HL-60 (cell line): ENCODE measurements at regions not wholly inside any gene's neighbourhood (a gene's known extent, or its start where the extent isn't known, plus 50 kb on each side); places are given as distances from the start of the nearest gene placed in this dataset.

ENCODE experiments used
- CTCF ChIP-seq: IDR thresholded peaks from one replicate; pipeline ENCODE4 v1.5.1; 2011; ENCODE audit warnings: low read length, control low read depth, inconsistent platforms; ENCODE audit not compliant: insufficient read depth
- GABPA ChIP-seq: IDR thresholded peaks from 2 replicates; pipeline ENCODE4 v1.6.1; 2012; ENCODE audit warnings: low read depth
- POLR2AphosphoS5 ChIP-seq: IDR thresholded peaks from 2 replicates; pipeline ENCODE4 v1.6.1; 2012; ENCODE audit warnings: low read depth
- REST ChIP-seq: IDR thresholded peaks from 2 replicates; pipeline ENCODE4 v1.6.1; 2012; ENCODE audit warnings: low read depth; ENCODE audit not compliant: insufficient replicate concordance

DNA sequence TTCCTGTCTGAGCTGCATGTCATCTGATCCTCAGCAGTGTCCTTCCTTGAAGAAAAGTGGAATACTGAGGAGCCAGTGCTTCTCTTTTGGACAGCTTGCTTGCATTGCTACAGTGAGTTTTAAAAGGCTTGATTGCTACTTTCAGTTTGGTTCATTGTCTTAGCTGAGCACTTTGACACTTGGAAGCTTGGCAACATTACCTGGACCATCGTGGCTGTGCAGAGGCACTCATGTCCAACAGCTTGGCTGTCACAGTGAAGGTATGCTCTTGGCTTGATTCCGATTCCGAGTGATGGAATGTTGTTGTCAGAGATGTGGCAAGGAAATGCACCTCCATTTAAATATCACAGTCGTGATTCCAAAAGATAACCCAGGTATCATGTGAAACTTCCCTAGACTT lies 102.4 kb downstream of the FAS start:
- TF ChIP-seq CTCF (no peak), REST (no peak), POLR2AphosphoS5 (no peak), GABPA (no peak)
